Smooth muscle cell (in vitro differentiated cells): ENCODE measurements at regions not wholly inside any gene's neighbourhood (a gene's known extent, or its start where the extent isn't known, plus 50 kb on each side); places are given as distances from the start of the nearest gene placed in this dataset.

ENCODE experiments used
- DNase-seq: peaks from one replicate; lab custom pipeline; 2025; ENCODE audit not compliant: unreplicated experiment; lab: John Stamatoyannopoulos, UW
- H2AFZ ChIP-seq: fragments of 200-600 bp; sonication (generic); 2 replicates; pipeline ENCODE4 v1.6.0; 2016; ENCODE audit warnings: antibody characterized with exemption, low read depth, mild to moderate bottlenecking
- H3F3A ChIP-seq: fragments of 200-600 bp; sonication (generic); 2 replicates; pipeline ENCODE4 v1.6.0; 2017; ENCODE audit warnings: antibody characterized with exemption, low read depth
- H3K27ac ChIP-seq: fragments of 200-600 bp; sonication (generic); 2 replicates; pipeline ENCODE4 v1.5.1; 2016; ENCODE audit warnings: low read depth, mild to moderate bottlenecking
- H3K27me3 ChIP-seq: fragments of 200-600 bp; sonication (generic); 2 replicates; pipeline ENCODE4 v1.6.1; 2016; ENCODE audit warnings: low read depth, mild to moderate bottlenecking
- H3K36me3 ChIP-seq: fragments of 200-600 bp; sonication (generic); 2 replicates; pipeline ENCODE4 v1.5.1; 2016; ENCODE audit warnings: low read depth
- H3K4me1 ChIP-seq: fragments of 200-600 bp; sonication (generic); 2 replicates; pipeline ENCODE4 v1.5.1; 2016; ENCODE audit warnings: low read depth
- H3K4me2 ChIP-seq: fragments of 200-600 bp; sonication (generic); 2 replicates; pipeline ENCODE4 v1.6.0; 2016; ENCODE audit warnings: mild to moderate bottlenecking
- H3K4me3 ChIP-seq: fragments of 200-600 bp; sonication (generic); 2 replicates; pipeline ENCODE4 v1.5.1; 2016; ENCODE audit warnings: mild to moderate bottlenecking
- H3K79me2 ChIP-seq: fragments of 200-600 bp; sonication (generic); 2 replicates; pipeline ENCODE4 v1.6.0; 2016; ENCODE audit warnings: low read depth, mild to moderate bottlenecking
- H3K9ac ChIP-seq: fragments of 200-600 bp; sonication (generic); 2 replicates; pipeline ENCODE4 v1.6.0; 2016; ENCODE audit warnings: low read depth
- H3K9me3 ChIP-seq: fragments of 200-600 bp; sonication (generic); replicated peaks from 2 replicates; pipeline ENCODE4 v1.5.1; 2016; ENCODE audit warnings: low read depth
- H4K20me1 ChIP-seq: fragments of 200-600 bp; sonication (generic); 2 replicates; pipeline ENCODE4 v1.6.0; 2016; ENCODE audit warnings: low read depth
- CTCF ChIP-seq: fragments of 200-600 bp; sonication (generic); IDR thresholded peaks from 2 replicates; pipeline ENCODE4 v1.5.1; 2017; ENCODE audit warnings: borderline replicate concordance, mild to moderate bottlenecking, antibody characterized with exemption; ENCODE audit not compliant: insufficient read depth, poor library complexity, severe bottlenecking
- WGBS: methylation state at CpG from one replicate; pipeline ENCODE4 v1.1.7; 2016; ENCODE audit warnings: low lambda C conversion rate; 5-methylcytosine and 5-hydroxymethylcytosine counted together

- Histone ChIP-seq H4K20me1 (no peaks in the 10 kb centered on the region), H3K4me2 (no peak overlapping the region), H3K27ac (no peak overlapping the region), H3K9ac (no peak overlapping the region), H3K4me1 (no peaks in the 10 kb centered on the region), H3K79me2 (no peaks in the 10 kb centered on the region), H3K36me3 (no peaks in the 10 kb centered on the region), H3F3A (no peaks in the 10 kb centered on the region), H3K4me3 (no peak overlapping the region), H3K27me3 (peaks cover 7% of the 10 kb centered on the region), H2AFZ (no peak overlapping the region), H3K9me3 (no peaks in the 10 kb centered on the region)
- no peak for DNase-seq
- no peak for TF ChIP-seq CTCF
- 84% methylated on average over 2 of the region's 2 CpGs for WGBS
These were observed 93.9 kb upstream of the STARD4 start for GRCh38 chr5:111606194-111606593.

- no peak for DNase-seq
- no peaks in the 10 kb centered on the region for H3K4me1 ChIP-seq
- H3K9me3 ChIP-seq, result no peaks in the 10 kb centered on the region
- H2AFZ ChIP-seq, result no peak overlapping the region
- no peak overlapping the region for H3K9ac ChIP-seq
- no peaks in the 10 kb centered on the region for H4K20me1 ChIP-seq
- no peaks in the 10 kb centered on the region for H3K79me2 ChIP-seq
- H3F3A ChIP-seq, result no peaks in the 10 kb centered on the region
- no peak for TF ChIP-seq CTCF
- H3K4me2 ChIP-seq, result no peak overlapping the region
- H3K27ac ChIP-seq, result no peak overlapping the region
- WGBS, result 33% methylated on average over 2 of the region's 2 CpGs
- H3K27me3 ChIP-seq, result peaks cover 14% of the 10 kb centered on the region
- no peak overlapping the region for H3K4me3 ChIP-seq
- H3K36me3 ChIP-seq, result no peaks in the 10 kb centered on the region
These were observed 91.1 kb upstream of the STARD4 start for GRCh38 chr5:111603446-111603827.

- Histone ChIP-seq H3K36me3 (no peaks in the 10 kb centered on the region), H3K27ac (no peak overlapping the region), H3K4me1 (no peaks in the 10 kb centered on the region), H3K4me3 (no peak overlapping the region), H2AFZ (no peak overlapping the region), H3K9ac (no peak overlapping the region), H4K20me1 (no peaks in the 10 kb centered on the region), H3K4me2 (no peak overlapping the region), H3K9me3 (no peaks in the 10 kb centered on the region), H3K79me2 (no peaks in the 10 kb centered on the region), H3F3A (no peaks in the 10 kb centered on the region), H3K27me3 (peaks cover 14% of the 10 kb centered on the region)
- no peak for TF ChIP-seq CTCF
- DNase-seq, result no peak
- WGBS, result 78% methylated on average over 5 of the region's 5 CpGs
These were observed 90.6 kb upstream of the STARD4 start for GRCh38 chr5:111602817-111603445.

- H3K4me3 ChIP-seq, result no peak overlapping the region
- WGBS, result 91% methylated on average over 2 of the region's 2 CpGs
- TF ChIP-seq CTCF, result no peak
These were observed 86.7 kb upstream of the STARD4 start for GRCh38 chr5:111598996-111599395.

More at GRCh38 chr5:111598996-111599395, 86.7 kb upstream of the STARD4 start:
- peaks cover 9% of the 10 kb centered on the region for H3K27me3 ChIP-seq
- no peak overlapping the region for H3K9ac ChIP-seq
- no peaks in the 10 kb centered on the region for H3K36me3 ChIP-seq
- H2AFZ ChIP-seq, result no peak overlapping the region
- no peaks in the 10 kb centered on the region for H3K4me1 ChIP-seq
- H4K20me1 ChIP-seq, result no peaks in the 10 kb centered on the region
- H3K4me2 ChIP-seq, result no peak overlapping the region
- no peak for DNase-seq
- no peaks in the 10 kb centered on the region for H3F3A ChIP-seq
- H3K9me3 ChIP-seq, result no peaks in the 10 kb centered on the region
- no peaks in the 10 kb centered on the region for H3K79me2 ChIP-seq
- H3K27ac ChIP-seq, result no peak overlapping the region
